Uterus (tissue), 2 donors: ENCODE measurements at regions not wholly inside any gene's neighbourhood (a gene's known extent, or its start where the extent isn't known, plus 50 kb on each side); places are given as distances from the start of the nearest gene placed in this dataset.

ENCODE experiments used
- CTCF ChIP-seq, 4 experiments: fragments of 200-600 bp in 2 of 4; fragments of 450-650 bp in 2 of 4; sonication (generic) in 2 of 4; IDR thresholded peaks; one replicate each; pipeline ENCODE4 v1.5.1; 2016 to 2019; ENCODE audit warnings: antibody characterized with exemption in 4 of 4, mild to moderate bottlenecking in 2 of 4, moderate library complexity in 1 of 4
- POLR2A ChIP-seq, 2 donors: fragments of 450-650 bp; IDR thresholded peaks; one replicate each; pipeline ENCODE4 v1.6.1; 2016; ENCODE audit warnings: antibody characterized with exemption in 2 of 2, mild to moderate bottlenecking in 1 of 2, moderate library complexity in 1 of 2

DNA sequence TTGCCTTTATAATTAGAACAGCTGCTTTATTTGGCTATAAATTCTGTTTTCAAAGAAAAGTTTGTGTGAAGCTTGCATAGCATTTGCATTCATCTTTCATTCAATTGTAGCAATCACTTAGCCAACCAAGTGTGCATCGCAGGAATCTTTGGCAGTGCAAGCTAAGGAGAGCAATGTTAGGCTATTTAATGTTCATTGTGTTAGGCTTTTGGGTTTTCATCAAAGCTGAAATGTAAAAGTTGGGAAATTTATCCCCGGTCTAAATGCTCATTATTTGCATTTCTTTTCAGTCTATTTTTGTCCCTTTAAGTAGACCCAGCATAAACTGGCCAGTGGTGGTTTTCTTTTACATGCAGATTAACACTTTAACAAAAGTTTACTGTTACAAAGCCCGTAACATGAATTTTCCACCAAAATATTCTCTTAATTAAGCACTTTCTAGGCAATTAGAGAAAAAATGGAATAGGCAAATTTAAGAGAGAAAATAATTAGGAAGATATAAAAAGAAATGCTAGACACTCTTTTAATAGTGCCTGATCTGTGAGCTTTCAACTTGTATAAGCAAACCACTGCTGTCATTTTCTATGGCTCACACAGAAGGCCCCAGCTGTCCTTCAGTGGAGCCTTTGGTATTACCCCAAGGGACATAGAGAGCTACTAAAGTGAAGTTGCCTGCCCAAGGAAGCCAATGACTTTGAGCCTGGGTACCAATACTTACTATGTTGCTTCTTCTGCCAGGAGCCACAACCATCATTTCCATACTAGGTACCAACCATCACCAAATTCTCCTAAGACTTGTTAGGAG is 898.9 kb upstream of the SEL1L start:
- TF ChIP-seq CTCF (IDR thresholded peaks at IDR 0.05) (no peak), POLR2A (IDR thresholded peaks at IDR 0.05) (no peak)
